ENCODE measurements at regions not wholly inside any gene's neighbourhood (a gene's known extent, or its start where the extent isn't known, plus 50 kb on each side); places are given as distances from the start of the nearest gene placed in this dataset.

DNA sequence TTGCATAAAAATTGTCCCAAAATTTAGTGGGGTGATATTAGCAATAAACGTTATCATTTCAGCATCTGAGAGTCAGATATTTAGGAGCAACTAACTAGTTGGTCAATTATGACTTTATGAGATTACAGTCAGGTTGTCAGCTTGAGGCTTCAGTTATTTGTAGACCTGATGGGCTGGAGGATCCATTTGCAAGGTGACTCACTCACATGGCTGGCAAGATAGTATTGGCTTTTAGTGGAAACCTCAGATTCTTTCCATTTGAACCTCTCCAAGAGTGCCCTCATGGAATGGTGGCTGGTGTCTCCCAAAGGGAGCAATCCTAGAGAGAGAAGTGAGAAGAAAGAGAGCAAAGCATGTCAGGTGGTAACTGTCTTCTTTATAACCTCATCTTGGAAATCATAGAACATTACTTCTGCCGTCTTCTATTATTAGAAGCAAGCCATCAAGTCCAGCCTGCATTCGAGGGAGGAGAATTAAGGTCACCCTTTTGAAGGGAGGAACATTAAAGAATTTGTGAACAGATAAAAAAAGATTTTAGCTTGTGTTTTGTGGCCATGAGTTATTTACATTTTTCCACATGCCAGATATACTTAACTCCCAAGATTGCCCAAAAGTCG is 92.5 kb downstream of the HAUS1 start:
- Histone ChIP-seq H3K9me2 (ENCODE audit: insufficient read depth, low read length) (no peaks in the 10 kb centered on the region), H3K9me3 (ENCODE audit: low read length) (no peaks in the 10 kb centered on the region), H3F3A (ENCODE audit: insufficient read depth, low read length, poor library complexity, severe bottlenecking) (no peaks in the 10 kb centered on the region), H3K4me3 (ENCODE audit: low read length) (no peak overlapping the region), H3K9ac (ENCODE audit: low read length) (no peak overlapping the region), H3K27me3 (ENCODE audit: insufficient read depth, low read depth, low read length) (no peaks in the 10 kb centered on the region), H3K79me2 (replicated peaks; ENCODE audit: insufficient read depth, low read length) (peaks cover 6% of the 10 kb centered on the region), H4K20me1 (ENCODE audit: insufficient read depth) (no peaks in the 10 kb centered on the region), H3K27ac (ENCODE audit: low read length) (no peak overlapping the region), H2AFZ (ENCODE audit: low read depth, low read length) (no peak overlapping the region), H3K36me3 (ENCODE audit: insufficient read depth, low read length) (no peaks in the 10 kb centered on the region), H3K4me2 (ENCODE audit: low read length) (no peak overlapping the region)
- TF ChIP-seq TAF1 (IDR thresholded peaks at IDR 0.05; ENCODE audit: low read depth) = no peak
- no peak for TF ChIP-seq EZH2 (IDR thresholded peaks at IDR 0.05; ENCODE audit: borderline replicate concordance, insufficient read depth, low read length, poor library complexity, severe bottlenecking)
- TF ChIP-seq, protein P1, sequence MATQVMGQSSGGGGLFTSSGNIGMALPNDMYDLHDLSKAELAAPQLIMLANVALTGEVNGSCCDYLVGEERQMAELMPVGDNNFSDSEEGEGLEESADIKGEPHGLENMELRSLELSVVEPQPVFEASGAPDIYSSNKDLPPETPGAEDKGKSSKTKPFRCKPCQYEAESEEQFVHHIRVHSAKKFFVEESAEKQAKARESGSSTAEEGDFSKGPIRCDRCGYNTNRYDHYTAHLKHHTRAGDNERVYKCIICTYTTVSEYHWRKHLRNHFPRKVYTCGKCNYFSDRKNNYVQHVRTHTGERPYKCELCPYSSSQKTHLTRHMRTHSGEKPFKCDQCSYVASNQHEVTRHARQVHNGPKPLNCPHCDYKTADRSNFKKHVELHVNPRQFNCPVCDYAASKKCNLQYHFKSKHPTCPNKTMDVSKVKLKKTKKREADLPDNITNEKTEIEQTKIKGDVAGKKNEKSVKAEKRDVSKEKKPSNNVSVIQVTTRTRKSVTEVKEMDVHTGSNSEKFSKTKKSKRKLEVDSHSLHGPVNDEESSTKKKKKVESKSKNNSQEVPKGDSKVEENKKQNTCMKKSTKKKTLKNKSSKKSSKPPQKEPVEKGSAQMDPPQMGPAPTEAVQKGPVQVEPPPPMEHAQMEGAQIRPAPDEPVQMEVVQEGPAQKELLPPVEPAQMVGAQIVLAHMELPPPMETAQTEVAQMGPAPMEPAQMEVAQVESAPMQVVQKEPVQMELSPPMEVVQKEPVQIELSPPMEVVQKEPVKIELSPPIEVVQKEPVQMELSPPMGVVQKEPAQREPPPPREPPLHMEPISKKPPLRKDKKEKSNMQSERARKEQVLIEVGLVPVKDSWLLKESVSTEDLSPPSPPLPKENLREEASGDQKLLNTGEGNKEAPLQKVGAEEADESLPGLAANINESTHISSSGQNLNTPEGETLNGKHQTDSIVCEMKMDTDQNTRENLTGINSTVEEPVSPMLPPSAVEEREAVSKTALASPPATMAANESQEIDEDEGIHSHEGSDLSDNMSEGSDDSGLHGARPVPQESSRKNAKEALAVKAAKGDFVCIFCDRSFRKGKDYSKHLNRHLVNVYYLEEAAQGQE (IDR thresholded peaks at IDR 0.05; ENCODE audit: borderline replicate concordance) = no peak
- TF ChIP-seq MXI1 (conservative IDR thresholded peaks at IDR 0.05; ENCODE audit: poor library complexity, severe bottlenecking) = no peak
- TF ChIP-seq, protein P2, sequence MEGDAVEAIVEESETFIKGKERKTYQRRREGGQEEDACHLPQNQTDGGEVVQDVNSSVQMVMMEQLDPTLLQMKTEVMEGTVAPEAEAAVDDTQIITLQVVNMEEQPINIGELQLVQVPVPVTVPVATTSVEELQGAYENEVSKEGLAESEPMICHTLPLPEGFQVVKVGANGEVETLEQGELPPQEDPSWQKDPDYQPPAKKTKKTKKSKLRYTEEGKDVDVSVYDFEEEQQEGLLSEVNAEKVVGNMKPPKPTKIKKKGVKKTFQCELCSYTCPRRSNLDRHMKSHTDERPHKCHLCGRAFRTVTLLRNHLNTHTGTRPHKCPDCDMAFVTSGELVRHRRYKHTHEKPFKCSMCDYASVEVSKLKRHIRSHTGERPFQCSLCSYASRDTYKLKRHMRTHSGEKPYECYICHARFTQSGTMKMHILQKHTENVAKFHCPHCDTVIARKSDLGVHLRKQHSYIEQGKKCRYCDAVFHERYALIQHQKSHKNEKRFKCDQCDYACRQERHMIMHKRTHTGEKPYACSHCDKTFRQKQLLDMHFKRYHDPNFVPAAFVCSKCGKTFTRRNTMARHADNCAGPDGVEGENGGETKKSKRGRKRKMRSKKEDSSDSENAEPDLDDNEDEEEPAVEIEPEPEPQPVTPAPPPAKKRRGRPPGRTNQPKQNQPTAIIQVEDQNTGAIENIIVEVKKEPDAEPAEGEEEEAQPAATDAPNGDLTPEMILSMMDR (IDR thresholded peaks at IDR 0.05; ENCODE audit: poor library complexity, severe bottlenecking) = no peak
- no peak for TF ChIP-seq EP300 (conservative IDR thresholded peaks at IDR 0.05; ENCODE audit: poor library complexity, severe bottlenecking)
- TF ChIP-seq RAD21 (conservative IDR thresholded peaks at IDR 0.05) = no peak
- no peak for TF ChIP-seq POLR2AphosphoS5 (IDR thresholded peaks at IDR 0.05)
- TF ChIP-seq SMC3 (conservative IDR thresholded peaks at IDR 0.05; ENCODE audit: poor library complexity) = no peak

DNA sequence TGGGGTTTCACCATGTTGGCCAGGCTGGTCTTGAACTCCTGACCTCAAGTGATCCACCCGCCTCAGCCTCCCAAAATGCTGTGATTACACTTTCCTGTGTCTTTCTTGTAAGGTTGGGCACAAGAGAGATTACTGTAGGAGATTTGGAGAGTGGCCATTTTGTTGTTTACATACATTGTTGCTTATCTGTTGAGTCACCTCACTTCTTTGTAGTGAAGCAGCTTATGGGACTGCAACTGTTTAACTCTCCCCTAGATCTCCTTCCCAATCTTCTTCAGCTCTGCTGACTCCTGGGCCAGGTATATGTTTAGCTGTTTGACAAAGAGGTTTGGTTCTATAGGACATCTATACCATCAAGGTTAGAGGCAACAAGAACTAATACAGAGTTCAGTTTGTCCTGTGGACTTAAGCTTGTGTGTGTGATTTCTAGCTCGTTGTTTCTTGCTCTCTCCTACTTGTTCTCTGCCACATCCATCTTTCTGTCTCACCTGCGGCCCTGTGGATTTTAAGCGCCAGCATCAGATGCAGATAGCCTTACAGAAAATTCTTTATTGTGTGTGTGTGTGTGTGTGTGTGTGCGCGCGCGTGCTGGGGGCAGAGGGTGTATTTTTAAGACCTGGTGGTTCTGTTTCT is 95.4 kb downstream of the HAUS1 start:
- Histone ChIP-seq H3K4me3 (ENCODE audit: low read length) (no peak overlapping the region), H3K79me2 (replicated peaks; ENCODE audit: insufficient read depth, low read length) (peaks cover 12% of the 10 kb centered on the region), H3K9me2 (ENCODE audit: insufficient read depth, low read length) (no peaks in the 10 kb centered on the region), H3K27ac (ENCODE audit: low read length) (no peak overlapping the region), H4K20me1 (ENCODE audit: insufficient read depth) (no peaks in the 10 kb centered on the region), H3K36me3 (ENCODE audit: insufficient read depth, low read length) (no peaks in the 10 kb centered on the region), H3K27me3 (ENCODE audit: insufficient read depth, low read depth, low read length) (no peaks in the 10 kb centered on the region), H3F3A (ENCODE audit: insufficient read depth, low read length, poor library complexity, severe bottlenecking) (no peaks in the 10 kb centered on the region), H2AFZ (ENCODE audit: low read depth, low read length) (no peak overlapping the region), H3K4me2 (ENCODE audit: low read length) (no peak overlapping the region), H3K9ac (ENCODE audit: low read length) (no peak overlapping the region), H3K9me3 (ENCODE audit: low read length) (no peaks in the 10 kb centered on the region)
- TF ChIP-seq, protein P1 (IDR thresholded peaks at IDR 0.05; ENCODE audit: borderline replicate concordance) = no peak
- TF ChIP-seq RAD21 (conservative IDR thresholded peaks at IDR 0.05) (no peak), EZH2 (IDR thresholded peaks at IDR 0.05; ENCODE audit: borderline replicate concordance, insufficient read depth, low read length, poor library complexity, severe bottlenecking) (no peak), MXI1 (conservative IDR thresholded peaks at IDR 0.05; ENCODE audit: poor library complexity, severe bottlenecking) (no peak), SMC3 (conservative IDR thresholded peaks at IDR 0.05; ENCODE audit: poor library complexity) (no peak), TAF1 (IDR thresholded peaks at IDR 0.05; ENCODE audit: low read depth) (no peak), POLR2AphosphoS5 (IDR thresholded peaks at IDR 0.05) (no peak), EP300 (conservative IDR thresholded peaks at IDR 0.05; ENCODE audit: poor library complexity, severe bottlenecking) (no peak)
- TF ChIP-seq, protein P2 (IDR thresholded peaks at IDR 0.05; ENCODE audit: poor library complexity, severe bottlenecking) = no peak

All from neural cell (in vitro differentiated cells).